ENCODE measurements at regions not wholly inside any gene's neighbourhood (a gene's known extent, or its start where the extent isn't known, plus 50 kb on each side); places are given as distances from the start of the nearest gene placed in this dataset.

DNA sequence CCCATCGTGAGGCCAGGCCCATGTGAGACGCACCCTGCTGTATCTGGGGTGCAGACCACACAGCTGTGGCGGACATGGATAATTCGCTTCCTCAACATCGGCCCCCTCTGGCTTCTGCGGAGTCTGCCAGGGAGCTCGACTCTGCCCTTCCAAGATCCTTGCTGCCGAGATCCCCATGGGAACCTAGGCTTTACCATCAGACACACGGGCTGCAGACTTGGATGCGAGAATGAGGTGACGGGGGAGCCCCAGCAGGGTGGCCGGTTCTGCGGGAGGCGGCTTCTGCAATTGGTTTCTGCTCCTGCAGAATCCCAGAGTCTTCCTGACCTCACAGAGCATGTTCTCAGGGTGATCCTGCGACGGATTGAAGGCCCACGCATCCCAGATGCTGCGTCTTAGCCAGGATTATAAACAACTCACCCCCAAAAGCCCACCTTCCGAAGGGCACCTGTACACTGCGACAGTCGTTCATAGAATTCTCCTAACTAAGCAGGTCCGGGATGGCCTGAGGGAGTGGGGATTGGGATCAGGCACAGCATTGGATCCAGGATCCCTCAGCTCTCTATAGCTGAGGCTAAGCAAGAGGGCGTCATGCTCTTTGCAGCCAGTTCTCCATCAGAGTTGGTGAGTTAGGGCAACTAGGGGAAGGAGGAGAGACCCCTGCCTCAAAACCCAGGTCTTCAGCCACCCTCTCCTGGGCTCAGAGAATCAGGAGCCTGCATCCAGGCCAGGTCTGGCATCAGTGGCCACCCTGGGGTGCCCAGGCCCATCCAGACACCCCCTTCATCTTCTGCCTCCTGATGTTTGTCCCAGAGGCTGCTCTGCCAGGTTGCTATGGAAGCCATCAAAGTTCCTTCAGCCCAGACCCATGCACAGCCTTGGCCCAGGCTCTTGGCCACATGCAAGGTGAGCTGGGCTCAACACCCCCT, 74.7 kb upstream of the SNTG2 start:
- no peaks in the 10 kb centered on the region for H4K20me1 ChIP-seq (ENCODE audit: insufficient read depth)
- no peaks in the 10 kb centered on the region for H3K79me2 ChIP-seq (ENCODE audit: insufficient read depth, low read depth)
- H3K4me2 ChIP-seq: no peak overlapping the region
- no peaks in the 10 kb centered on the region for H3K27me3 ChIP-seq (ENCODE audit: insufficient read depth, low read depth)
- no peak overlapping the region for H3K4me3 ChIP-seq (IDR thresholded peaks at IDR 0.05; ENCODE audit: insufficient read depth, low read depth, low read length)
- no peak overlapping the region for H2AFZ ChIP-seq (ENCODE audit: low read depth)
- no peaks in the 10 kb centered on the region for H3K36me3 ChIP-seq (ENCODE audit: insufficient read depth)
- no peak overlapping the region for H3K27ac ChIP-seq
- no peak overlapping the region for H3K9ac ChIP-seq
- H3K4me1 ChIP-seq (ENCODE audit: low read depth, poor library complexity, severe bottlenecking): no peaks in the 10 kb centered on the region
- TF ChIP-seq, protein P1, sequence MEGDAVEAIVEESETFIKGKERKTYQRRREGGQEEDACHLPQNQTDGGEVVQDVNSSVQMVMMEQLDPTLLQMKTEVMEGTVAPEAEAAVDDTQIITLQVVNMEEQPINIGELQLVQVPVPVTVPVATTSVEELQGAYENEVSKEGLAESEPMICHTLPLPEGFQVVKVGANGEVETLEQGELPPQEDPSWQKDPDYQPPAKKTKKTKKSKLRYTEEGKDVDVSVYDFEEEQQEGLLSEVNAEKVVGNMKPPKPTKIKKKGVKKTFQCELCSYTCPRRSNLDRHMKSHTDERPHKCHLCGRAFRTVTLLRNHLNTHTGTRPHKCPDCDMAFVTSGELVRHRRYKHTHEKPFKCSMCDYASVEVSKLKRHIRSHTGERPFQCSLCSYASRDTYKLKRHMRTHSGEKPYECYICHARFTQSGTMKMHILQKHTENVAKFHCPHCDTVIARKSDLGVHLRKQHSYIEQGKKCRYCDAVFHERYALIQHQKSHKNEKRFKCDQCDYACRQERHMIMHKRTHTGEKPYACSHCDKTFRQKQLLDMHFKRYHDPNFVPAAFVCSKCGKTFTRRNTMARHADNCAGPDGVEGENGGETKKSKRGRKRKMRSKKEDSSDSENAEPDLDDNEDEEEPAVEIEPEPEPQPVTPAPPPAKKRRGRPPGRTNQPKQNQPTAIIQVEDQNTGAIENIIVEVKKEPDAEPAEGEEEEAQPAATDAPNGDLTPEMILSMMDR (conservative IDR thresholded peaks at IDR 0.05; ENCODE audit: low read depth, low read length): no peak

DNA sequence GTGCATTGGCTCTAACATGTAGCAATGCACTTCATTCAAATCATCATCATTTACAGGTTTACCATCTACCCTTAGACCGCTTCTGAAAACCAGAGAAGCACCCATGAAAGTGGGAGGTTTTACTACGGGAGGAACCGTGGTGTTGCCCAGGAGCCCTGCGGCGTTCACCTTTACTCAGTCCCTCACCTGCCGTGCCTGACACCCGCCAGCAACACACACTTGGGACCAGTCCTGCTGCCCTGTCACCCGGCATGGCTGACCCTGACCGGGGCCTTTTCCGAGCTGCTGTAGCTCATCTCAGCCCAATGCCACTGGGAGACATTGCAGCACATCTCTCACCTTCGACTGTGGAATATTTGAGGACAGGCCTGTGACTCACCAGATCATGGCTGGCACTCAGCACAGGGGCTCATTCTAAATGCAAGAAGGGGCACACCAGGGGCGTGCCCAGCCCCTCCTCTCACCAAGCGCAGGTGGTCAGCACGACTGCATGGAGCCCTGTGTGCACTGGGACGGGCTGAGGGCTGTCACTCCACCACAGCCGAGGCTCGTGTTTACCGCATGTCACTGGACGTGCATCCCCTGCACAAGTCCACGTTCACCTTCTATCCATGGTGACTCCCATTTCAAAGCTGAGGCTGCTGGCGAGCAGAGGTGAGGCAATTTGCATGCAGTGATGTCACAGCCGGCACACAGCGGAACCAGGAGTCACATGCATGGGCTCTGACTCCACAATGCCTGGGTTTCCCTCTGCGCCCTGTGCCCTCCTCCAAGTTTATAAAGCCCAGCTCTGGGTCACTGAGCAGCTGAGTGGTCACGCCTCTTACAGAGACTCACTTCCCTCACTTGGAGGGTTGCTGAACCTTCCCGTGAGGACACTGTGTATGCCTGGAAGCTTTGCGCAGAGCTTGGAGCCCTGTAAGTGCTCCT, 76.7 kb upstream of the SNTG2 start:
- Histone ChIP-seq H3K4me3 (IDR thresholded peaks at IDR 0.05; ENCODE audit: insufficient read depth, low read depth, low read length) (no peak overlapping the region), H3K79me2 (ENCODE audit: insufficient read depth, low read depth) (no peaks in the 10 kb centered on the region), H3K9ac (no peak overlapping the region), H3K36me3 (ENCODE audit: insufficient read depth) (no peaks in the 10 kb centered on the region), H3K27me3 (ENCODE audit: insufficient read depth, low read depth) (no peaks in the 10 kb centered on the region), H3K4me1 (ENCODE audit: low read depth, poor library complexity, severe bottlenecking) (no peaks in the 10 kb centered on the region), H4K20me1 (ENCODE audit: insufficient read depth) (no peaks in the 10 kb centered on the region), H2AFZ (ENCODE audit: low read depth) (no peak overlapping the region), H3K4me2 (no peak overlapping the region), H3K27ac (no peak overlapping the region)
- TF ChIP-seq, protein P1 (conservative IDR thresholded peaks at IDR 0.05; ENCODE audit: low read depth, low read length): no peak

DNA sequence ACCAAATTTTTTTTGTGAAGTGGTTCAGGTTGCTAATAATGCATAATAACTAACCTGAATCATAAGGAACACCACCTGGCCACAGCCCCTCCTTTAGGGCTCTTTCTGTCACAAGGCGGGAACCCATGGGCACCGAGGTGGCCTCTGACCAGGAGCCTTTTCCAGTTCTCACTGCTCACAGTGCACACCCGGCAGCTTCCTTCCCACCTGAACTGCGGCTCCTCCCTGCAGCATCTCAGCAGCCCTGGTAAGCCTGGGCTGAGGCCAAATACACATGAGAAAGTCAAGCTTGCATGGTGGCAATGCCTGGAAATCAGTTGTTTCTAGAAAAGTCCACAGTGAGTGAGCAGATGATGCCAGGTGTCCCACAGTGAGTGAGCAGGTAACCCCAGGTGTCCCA, 77.6 kb upstream of the SNTG2 start:
- TF ChIP-seq, protein P1 (conservative IDR thresholded peaks at IDR 0.05; ENCODE audit: low read depth, low read length): no peak
- Histone ChIP-seq H3K36me3 (ENCODE audit: insufficient read depth) (no peaks in the 10 kb centered on the region), H3K79me2 (ENCODE audit: insufficient read depth, low read depth) (no peaks in the 10 kb centered on the region), H2AFZ (ENCODE audit: low read depth) (no peak overlapping the region), H3K4me1 (ENCODE audit: low read depth, poor library complexity, severe bottlenecking) (no peaks in the 10 kb centered on the region), H3K27me3 (ENCODE audit: insufficient read depth, low read depth) (no peaks in the 10 kb centered on the region), H4K20me1 (ENCODE audit: insufficient read depth) (no peaks in the 10 kb centered on the region), H3K9ac (no peak overlapping the region), H3K27ac (no peak overlapping the region), H3K4me3 (IDR thresholded peaks at IDR 0.05; ENCODE audit: insufficient read depth, low read depth, low read length) (no peak overlapping the region), H3K4me2 (no peak overlapping the region)

DNA sequence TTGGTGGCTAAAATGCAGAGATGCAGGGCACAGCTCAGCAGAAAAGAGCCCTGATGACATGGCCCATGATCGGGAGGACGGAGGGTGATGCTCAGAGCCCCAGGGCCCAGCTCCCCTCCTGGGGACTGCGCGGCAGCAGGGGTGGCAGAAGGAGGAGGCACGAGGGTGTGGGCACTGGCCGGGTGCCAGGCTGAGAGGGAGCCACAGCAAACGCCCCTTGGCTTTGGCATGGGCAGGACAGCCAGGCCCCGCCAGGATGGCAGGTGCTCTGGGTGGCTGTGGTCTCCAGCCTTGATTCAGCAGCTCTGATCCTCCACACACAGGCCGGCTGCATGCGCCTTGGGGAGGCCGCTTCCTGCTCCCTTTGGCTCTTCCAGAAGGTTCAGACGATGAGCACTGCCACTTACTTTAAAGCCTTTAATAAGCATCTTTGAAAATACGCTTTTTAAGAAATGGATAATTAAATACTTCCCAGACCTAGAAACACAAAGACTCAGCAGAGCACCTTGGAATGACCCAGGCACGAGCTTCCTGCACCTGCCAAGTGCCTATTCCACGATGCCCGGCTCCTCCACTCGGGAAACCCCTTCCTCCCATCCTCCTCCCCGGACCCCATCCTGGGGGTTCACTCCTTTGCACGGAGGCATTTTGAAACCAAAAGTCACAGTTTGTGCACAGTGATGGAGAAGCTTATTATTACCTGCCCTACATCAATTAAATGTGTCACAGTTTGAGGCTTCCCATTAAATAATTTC, 78.5 kb upstream of the SNTG2 start:
- Histone ChIP-seq H3K4me2 (no peak overlapping the region), H4K20me1 (ENCODE audit: insufficient read depth) (no peaks in the 10 kb centered on the region), H3K4me3 (IDR thresholded peaks at IDR 0.05; ENCODE audit: insufficient read depth, low read depth, low read length) (no peak overlapping the region), H3K27ac (no peak overlapping the region), H2AFZ (ENCODE audit: low read depth) (no peak overlapping the region), H3K27me3 (ENCODE audit: insufficient read depth, low read depth) (no peaks in the 10 kb centered on the region), H3K9ac (no peak overlapping the region), H3K4me1 (ENCODE audit: low read depth, poor library complexity, severe bottlenecking) (no peaks in the 10 kb centered on the region), H3K36me3 (ENCODE audit: insufficient read depth) (no peaks in the 10 kb centered on the region), H3K79me2 (ENCODE audit: insufficient read depth, low read depth) (no peaks in the 10 kb centered on the region)
- TF ChIP-seq, protein P1 (conservative IDR thresholded peaks at IDR 0.05; ENCODE audit: low read depth, low read length): no peak
